SIG-M5 (cell line): ENCODE measurements at regions not wholly inside any gene's neighbourhood (a gene's known extent, or its start where the extent isn't known, plus 50 kb on each side); places are given as distances from the start of the nearest gene placed in this dataset.

Experiments used
- DNase-seq: peaks from one replicate; lab custom pipeline; 2025; lab: John Stamatoyannopoulos, UW

DNA sequence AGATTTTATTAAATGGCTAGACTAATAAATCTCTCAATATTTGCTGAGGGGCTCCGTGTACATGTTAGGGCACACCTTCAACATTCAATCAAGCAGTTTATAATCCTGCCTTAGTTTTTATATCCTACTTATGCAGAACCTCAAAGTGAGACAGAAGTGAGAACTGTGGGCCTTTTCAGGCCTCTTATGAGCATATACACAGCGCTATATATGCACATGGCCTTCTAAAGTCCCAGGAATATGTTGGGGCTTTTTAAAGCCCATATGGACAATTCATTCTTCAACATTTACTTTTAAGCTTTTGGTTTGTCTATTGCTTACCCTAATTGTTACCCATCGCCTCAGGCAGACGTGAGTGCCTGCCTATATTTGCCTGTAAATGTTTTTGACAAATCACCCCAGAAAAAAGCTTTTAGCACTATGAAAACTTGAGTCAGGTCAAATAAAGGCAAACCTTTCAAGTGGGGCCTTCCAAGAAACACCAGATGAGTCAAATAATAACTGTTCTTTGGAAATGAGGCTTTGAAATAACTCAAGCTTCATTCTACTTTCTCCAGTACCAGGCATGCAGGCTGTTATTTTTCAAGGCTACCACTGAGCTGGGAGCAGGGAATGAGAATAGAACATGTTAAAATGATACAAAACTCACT is 58.2 kb downstream of the ESM1 start:
- DNase-seq, result no peak

DNA sequence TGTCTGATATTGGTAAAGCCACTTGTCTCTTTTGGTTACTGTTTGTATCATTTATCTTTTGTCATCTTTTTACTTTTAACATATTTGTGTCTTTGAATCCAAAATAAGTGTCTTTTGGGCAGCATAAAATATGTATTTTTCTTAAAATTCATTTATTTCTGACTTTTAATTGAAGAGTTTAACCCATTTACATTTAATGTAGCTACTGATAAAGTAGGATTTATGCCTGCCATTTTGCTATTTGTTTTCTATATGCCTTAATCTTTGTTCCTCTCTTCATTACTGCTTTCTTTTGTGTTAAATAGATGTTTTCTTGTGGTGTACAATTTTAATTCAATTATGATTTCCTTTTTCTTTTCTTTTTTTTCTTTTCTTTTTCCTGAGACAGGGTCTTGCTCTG is 60.9 kb downstream of the ESM1 start:
- no peak for DNase-seq

DNA sequence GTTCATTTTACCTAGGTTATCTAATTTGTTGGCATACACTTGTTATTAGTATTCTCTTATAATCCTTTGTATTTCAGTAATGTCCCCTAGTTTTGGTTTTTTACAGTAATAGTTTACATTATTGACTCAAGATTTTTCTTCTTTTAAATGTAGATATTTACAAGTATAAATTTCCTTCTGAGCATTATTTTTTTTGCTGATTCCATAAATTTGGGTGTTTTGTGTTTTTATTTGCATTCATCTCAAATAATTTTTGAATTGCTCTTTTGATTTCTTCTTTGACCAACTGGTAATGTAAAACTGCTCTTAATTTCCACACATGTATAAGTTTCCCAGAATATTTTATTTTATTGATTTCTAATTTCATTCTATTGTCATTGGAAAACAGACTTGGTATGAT is 68.1 kb downstream of the ESM1 start:
- DNase-seq, result no peak

DNA sequence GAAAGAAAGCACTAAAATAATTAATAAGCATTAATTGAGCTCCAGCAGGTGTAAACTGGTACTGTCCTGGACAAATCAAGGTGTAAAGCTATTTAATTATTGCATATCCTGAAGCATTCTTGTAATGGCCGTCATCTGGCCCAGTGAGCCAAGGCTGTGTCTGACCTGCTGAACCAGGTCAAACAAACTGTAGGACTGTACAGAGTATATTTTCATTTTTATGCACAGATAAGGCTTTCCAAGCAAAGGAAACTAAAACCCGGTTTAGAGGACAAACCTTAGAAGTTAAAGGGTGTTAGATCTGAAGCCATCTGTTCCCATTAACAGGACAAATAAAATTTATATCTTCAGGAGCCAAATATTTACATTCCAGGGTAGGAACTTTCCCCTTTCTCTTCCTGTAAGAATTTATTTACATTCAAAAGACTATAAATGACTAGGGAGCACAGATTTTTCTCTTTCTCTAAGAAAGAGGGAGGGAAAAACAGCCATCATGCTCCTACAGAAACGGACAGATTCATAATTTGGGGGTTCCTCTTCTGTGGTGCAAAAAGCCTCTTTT is 69.8 kb downstream of the ESM1 start:
- DNase-seq, result no peak

DNA sequence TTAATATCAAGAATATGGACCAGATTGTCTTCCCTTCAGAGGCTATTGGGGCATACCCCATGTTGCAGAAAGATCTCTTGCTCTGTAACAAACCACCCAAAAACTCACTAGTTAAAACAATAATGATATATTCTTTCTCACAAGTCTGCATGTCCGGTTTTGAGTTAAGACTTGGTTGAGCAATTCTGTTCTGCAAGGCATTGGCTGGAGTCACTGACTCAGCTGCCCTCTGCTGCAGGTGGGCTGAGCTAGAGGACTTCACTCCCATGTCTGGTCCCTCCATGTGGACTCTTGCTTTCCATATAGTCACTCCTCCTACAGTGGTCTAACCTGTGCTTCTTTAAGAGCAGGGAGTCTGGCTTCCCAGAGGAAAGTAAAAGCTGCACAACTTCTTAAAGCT is 73.4 kb downstream of the ESM1 start:
- DNase-seq, result no peak

DNA sequence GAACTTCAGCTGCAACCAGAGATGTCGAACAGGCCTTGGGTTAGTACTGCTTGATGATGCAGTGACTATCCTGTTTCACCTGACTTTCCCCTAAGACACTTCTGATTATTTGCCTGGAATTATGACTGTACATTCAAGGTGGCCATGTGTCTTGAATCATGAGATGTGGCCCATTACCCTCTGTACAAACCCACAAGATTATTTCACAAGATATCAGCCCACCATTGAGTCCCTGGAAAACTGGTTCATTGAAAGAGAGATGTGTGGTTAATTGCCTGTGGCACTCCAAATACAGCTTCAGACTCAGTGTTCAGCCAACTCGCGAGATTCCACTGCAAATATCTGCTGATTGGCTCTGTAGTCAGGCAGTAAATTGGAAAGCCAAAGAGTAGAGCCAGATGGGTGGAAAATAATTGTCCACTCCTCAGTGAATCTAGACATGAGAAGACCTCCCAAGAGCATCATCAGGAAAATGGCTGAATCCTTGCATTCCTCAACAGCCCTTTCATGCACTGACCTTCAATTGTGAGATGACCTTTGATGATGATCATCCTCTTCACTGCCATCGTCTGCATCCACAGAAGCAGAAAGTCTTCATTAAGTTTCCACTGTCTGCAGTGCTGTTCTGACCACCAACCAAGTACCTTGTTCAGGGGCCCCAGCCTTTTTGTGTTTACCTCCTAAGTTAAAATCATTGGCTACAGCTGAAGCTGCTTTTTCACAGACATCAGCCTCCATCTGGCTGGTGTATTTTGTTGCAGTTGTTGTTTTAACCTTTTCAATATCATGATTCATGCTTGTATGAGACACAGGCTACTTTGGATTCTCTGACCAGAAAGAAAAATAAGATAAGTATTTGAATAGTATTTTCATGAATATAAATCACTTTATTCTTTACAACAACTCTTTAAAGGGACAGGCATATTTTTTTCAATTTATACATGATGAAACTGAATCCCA is 75.2 kb downstream of the ESM1 start:
- DNase-seq, result no peak

DNA sequence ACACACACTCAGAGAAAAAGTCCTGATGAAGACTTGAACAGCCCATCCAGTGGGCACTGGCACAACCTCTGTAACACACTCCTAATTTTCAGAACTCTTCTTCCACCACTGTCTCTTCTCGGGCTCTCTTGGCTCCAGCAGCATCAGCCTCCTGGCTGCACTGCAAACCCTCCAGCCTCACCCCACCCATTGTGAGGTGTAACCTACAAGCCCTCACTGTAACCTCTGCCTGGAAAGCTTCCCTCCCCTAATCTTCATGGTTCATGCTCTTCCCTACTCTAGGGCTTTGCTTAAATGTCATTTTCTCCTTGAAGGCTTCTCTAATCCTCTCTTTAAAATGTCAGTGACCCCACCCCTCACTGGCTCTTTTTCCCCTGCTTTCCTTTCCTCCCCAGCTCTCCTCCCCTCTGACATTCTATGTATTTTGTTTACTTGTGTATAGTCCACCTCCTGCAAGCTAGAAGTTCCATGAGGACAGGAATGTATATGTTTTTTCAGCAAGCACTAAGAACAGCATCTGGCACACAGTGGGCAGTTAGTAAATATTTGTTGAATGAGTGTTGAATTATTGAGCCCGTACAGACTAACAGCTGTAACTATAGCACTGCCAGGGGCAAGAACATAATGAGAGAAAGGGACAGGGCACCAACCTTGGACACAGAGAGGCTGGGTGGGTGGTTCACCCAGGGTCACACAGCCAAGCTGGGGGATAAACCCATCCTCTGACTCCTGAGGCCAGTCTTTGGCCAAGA is 76.4 kb downstream of the ESM1 start:
- no peak for DNase-seq

DNA sequence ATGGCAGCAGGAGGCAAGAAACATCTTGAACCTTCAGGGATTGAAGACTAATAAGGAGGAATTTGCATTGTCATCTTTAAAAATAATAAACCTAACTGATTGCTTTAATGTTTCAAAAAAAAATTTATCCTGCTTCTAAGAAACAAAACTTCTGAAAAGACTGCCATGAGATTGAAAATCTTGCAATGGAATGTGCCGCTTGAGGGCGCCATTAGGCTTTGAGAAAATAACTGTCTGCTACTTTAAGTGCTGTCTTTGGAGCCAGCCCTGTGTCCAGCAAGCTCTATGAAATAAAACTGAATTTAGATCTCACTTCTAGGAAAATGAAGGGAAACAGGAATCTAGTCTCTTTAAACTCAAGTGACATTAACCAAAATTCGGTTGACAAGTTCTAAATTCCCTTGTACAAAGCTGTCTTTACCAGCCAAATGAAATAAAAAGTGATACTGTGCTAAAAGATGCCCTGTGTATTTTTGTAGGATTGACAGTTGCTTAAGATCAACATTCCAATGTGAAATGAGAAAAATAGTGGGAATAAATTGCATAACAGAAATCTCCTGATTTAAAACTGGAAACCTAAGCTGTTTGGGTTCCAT is 79.4 kb downstream of the ESM1 start:
- DNase-seq, result no peak

DNA sequence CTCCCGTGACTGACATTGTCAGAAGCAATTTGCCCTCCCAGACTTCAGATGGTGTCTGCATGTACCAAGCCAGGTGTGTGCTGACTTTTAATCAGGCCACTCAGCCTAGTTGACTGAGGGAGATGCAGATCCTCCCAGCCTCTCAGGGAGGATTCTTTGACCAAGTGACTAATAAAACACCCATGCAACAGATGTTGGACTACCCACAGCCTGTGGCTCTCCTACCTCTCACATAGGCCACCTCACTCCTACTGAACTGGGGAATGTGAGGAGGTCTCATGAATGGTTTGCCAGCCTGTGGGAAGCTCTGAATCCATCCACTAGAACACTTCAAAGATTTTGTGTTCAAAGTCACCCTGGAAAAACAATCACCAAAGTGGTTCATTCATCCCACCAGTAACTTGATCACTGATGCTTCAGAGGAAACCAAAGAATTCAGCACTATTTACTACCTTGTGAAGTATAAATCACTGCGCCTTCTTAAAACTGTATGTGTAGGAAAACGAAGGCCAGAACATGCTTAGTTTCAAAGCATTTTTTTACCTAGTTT is 80.1 kb downstream of the ESM1 start:
- DNase-seq, result no peak

DNA sequence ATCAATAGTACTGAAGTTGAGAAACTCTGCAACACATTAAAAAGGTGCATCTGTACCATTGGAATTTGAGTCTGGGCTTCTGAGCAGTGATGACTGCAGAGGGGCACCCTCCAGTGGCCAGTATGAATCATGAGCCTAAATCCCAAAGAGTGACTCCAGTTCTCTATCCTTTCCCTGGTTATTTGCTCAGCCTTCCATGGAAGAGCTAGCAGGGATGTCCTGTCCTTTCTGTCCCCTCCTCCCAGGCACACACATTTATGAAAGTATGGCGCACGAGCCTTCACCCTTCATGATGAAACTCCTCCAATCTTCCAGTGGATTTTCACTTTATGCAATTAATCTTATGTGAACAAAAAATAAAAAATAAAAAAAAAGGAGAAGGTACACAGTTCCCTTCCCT is 81.0 kb downstream of the ESM1 start:
- no peak for DNase-seq

DNA sequence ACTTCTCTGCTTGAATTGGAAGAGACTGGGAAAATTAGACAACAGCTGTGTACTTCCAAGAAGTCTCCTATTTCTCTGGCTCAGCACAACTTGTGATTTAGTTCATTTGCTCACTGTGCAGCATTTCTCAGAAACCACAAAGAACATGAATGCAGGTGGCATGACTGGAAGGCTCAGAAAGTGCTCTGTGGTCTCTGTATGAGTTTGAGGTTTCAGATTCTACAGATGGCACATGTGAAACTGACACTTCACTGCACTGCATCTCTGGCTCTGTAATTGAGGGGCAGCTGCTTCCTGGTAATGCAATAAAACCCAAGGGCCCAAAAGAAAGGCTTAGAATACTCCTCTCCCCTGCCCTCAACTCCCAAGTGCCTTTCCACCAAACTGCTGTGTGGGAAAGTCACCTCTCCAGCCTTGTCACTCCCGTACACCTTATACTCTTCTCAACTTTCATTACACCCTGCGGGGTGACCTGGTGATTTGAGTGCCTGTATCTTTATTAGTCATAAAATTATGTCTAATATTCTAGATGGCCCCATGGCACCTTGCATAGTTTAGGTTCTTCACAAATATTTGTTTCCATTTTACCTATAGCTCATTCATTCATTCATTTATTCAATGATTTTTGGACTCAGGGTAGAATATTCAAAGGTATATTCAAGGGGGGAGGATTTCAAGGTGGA is 82.5 kb downstream of the ESM1 start:
- no peak for DNase-seq

DNA sequence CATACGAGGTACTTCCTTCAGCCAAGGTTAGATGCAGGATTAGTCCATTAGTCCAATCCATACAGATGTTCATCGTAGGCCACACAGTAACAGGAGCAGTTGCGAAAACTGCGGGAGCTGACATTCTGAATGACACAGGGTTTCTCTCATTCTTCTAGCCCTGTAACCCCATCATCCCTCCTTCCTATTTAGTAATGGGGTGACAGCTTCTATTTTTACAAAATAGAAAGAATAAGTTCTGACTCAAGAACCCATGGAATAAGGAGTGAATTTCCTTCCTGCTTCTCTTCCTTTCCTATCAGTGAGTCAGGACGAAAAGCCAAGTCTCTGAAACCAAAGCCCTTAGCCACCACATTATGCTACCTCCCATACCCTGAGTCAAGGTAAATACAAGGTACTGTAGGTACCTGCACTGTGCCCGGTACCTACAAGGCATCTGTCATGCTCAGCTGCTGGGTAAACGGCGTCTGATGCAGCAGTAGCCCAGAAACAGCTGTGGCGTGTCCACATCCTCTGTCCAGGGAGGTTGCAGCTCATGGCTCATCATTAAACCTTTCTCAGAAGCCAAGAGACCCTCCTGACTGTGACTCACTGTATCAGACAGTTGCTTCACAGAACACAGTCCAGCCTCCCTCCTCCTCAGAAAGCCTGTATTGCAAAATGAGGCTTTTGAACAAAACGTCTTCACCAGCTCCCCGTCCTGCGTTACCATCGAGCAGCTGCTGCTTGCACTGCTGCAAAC is 84.2 kb downstream of the ESM1 start:
- no peak for DNase-seq

DNA sequence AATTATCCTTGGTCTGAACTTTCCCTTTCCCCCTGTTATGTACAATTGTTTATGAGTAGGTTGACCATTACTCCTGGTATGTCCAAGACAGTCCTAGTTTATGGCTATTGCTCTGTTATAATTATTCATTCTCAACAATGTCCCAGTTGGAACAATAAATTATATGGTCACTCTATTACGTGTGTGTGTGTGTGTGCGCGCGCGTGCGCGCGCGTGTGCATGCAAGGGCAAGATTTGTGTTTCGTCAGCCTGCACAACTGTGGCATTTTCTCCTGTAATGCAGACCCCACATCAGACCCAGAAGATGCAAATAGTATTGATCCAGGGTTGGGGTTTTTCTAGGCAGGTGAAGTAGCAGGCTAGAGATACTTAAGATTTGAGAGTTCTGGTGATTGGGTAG is 88.4 kb downstream of the ESM1 start:
- DNase-seq, result no peak

DNA sequence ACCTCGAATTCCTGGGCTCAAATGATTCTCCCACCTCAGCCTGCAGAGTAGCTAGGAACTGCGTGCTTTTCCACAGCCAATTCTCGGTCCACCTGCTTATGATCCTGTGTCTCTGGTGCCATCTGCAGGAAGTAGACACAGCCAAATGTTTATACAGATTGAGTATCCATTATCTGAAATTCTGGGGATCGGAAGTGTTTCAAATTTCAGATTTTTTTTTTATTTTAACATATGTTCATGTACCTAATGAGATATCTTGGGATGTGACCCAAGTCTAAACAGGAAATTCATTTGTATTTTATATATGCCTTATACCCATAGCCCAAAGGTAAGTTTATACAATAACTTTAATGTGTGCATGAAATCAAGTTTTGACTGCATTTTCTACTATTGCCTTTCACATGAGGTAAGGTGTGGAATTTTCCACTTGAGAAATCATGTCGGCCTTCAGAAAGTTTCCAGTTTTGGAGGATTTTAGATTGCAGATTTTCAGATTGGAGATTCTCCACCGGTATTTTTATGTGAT is 89.5 kb downstream of the ESM1 start:
- no peak for DNase-seq

DNA sequence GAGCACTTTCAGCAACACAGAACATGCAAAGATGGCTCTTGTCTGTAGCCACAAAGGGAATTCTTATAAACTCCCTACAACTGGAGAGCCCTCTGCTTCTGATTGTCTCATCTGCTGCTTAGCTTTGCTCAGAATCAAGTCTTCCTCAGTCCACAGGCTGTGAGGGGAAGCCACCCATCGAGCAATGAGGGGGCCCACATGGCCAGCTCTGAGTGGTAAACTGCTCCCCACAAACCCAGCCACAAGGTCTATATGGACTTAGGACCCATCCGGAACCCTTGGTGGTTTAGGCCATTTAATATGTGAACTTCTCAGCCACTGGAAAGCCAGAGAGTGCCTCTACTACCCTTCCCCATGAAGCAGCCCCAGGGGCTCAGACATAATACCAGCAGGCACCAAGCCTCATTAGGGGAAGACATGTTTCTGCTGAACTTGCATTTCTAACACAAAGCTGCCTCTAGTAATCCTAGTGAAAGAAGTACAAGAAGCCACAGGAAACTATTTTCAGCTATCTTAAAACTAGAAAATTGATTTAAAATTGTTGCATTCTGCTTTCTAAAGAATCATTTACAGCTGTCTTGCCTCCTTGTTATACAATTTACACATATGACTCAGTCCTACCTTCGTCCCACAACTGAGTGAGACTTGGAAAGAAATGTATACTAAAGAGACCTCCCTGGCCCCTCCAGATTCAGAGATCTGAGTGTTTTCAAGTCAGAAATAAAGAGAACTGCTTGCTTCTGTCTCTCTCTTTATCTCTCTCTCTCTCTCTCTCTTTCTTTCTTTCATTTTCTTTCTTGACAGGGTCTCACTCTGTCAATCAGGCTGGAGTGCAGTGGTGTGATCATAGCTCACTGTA is 90.2 kb downstream of the ESM1 start:
- DNase-seq, result no peak

DNA sequence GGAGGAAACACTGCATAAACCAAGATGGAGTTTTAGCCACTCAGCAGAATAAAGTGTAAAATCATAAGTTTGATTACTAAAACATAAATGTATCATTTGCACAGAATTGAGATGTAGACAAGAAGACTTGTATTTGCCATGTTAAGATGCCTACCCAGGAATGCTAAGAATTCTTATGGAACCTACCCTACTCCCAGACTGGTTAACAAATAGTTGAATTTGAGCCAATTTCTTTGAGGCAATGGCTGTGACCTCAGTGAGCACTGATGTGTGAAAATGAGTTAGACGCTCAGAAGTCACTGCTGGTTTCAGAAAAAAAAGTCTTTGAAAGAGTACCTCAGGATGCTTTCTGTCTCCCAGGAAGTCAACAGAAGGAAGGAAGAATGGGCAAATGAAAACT is 95.6 kb downstream of the ESM1 start:
- DNase-seq, result no peak

DNA sequence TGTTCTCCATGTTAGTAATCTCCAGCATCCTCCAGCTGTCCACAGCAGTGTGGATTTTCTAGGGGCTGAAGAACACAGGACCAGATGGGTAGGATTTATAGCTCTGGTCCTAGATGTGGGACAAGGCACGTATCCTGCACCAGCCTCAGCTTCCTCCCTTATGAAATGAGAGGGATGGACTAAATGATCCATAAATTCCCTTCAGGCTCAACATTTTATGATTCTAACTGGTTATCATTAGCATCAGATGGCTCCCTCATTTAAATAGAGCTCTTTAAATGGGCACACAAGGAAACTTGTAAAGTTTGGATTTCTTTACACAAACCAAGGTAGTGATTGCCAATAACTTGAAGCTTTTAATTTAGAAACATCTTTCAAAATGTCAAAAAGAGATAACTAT is 97.7 kb downstream of the ESM1 start:
- DNase-seq, result no peak

DNA sequence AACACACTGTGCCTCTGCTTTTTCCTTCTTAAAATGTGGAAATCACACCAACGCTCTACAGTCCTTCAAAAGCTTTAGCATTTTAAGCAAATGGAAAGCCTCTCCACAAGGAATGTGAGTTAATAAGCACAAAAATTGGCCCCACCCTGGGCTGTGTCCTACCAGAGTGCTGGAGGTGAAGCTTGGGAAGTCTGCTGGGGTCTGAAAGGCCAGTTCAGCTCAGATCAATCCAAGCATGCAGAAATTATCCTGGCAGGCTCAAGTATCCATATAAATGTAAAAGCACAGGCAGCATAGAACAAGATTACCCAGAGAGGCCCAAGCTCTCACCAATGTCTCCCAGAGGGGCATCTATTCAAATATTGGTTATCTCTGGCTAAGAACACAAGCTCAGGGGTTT is 98.5 kb downstream of the ESM1 start:
- no peak for DNase-seq

DNA sequence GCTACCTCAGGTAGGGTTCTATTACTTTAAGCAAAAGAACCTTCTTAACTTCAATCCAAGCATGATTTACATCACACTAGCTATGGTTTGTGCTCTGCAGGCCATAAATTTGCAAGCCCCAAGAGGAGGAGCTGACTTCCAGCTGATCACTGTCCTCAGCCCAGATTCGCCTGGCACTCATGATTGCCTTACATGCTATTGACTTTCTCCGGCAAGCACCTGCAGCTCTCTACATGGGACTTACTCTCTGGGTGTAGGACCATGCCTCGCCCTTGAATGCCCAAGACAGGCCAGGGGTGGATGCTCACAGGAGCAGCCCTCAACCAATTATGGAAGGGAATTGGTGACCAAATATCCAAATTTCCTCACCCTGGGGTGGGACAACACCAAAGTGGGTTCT is 99.8 kb downstream of the ESM1 start:
- no peak for DNase-seq
